Coronary artery (tissue), 2 donors: ENCODE measurements at regions not wholly inside any gene's neighbourhood (a gene's known extent, or its start where the extent isn't known, plus 50 kb on each side); places are given as distances from the start of the nearest gene placed in this dataset.
"Not testable (repeated sequence)": the region's sequence is repeated elsewhere in the genome, so short reads cannot be mapped to it uniquely, and the experiment has no call there.

Experiments
- DNase-seq: peaks from one replicate; pipeline ENCODE4 v3.0.0-alpha.2; 2017; ENCODE audit warnings: low spot score
- H3K27ac ChIP-seq, 2 donors: fragments of 200-600 bp; sonication (generic); one replicate each; pipeline ENCODE4 v1.5.1; 2016 to 2019
- H3K4me3 ChIP-seq: fragments of 200-600 bp; sonication (generic); 2 replicates; pipeline ENCODE4 v1.5.1; 2016; ENCODE audit warnings: mild to moderate bottlenecking, moderate library complexity
- TF ChIP-seq, protein P1 (sequence below): fragments of 200-600 bp; sonication (generic); IDR thresholded peaks from one replicate; pipeline ENCODE4 v1.5.1; 2019; ENCODE audit warnings: antibody characterized with exemption

DNA sequence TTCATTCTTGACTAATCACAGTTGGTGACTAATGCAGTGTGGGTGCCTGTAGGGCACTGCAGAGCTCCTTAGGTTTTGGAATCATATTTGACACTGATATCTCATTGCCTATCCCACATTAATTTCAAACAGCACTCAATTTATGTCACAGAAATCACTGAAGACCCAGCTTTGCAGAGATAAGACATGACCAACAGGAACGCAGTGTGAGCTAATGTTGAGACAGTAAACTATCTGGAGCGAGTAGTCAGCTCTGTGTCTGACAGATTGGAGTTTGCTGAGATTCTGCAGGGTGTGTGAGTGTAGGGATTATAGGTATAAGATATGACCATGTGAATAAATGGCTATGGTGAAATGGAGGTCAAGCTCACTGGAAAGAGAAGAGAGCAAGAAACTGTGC, 1586.1 kb upstream of the AGA start:
- TF ChIP-seq, protein P1, sequence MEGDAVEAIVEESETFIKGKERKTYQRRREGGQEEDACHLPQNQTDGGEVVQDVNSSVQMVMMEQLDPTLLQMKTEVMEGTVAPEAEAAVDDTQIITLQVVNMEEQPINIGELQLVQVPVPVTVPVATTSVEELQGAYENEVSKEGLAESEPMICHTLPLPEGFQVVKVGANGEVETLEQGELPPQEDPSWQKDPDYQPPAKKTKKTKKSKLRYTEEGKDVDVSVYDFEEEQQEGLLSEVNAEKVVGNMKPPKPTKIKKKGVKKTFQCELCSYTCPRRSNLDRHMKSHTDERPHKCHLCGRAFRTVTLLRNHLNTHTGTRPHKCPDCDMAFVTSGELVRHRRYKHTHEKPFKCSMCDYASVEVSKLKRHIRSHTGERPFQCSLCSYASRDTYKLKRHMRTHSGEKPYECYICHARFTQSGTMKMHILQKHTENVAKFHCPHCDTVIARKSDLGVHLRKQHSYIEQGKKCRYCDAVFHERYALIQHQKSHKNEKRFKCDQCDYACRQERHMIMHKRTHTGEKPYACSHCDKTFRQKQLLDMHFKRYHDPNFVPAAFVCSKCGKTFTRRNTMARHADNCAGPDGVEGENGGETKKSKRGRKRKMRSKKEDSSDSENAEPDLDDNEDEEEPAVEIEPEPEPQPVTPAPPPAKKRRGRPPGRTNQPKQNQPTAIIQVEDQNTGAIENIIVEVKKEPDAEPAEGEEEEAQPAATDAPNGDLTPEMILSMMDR: no peak
- Histone ChIP-seq H3K27ac (no peak overlapping the region), H3K4me3 (no peak overlapping the region)
- no peak for DNase-seq

DNA sequence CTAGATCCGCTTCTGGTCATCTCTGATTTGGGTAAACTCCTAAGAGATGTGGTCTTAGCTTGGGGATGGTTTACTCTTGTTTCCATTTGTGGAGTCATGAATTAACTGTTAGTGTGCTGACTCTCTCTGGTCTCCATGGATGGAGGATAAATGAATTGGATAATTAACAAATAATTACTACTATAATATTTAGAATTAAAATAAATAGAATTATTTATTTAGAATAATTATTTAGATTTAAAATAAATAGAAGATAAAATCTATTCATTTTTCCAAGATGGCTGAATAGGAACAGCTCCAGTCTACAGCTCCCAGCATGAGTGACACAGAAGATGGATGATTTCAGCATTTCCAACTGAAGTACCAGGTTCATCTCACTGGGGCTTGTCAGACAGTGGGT, 1587.4 kb upstream of the AGA start:
- no peak for DNase-seq
- TF ChIP-seq, protein P1: no peak
- H3K4me3 ChIP-seq: no peak overlapping the region
- H3K27ac ChIP-seq: no peak overlapping the region

DNA sequence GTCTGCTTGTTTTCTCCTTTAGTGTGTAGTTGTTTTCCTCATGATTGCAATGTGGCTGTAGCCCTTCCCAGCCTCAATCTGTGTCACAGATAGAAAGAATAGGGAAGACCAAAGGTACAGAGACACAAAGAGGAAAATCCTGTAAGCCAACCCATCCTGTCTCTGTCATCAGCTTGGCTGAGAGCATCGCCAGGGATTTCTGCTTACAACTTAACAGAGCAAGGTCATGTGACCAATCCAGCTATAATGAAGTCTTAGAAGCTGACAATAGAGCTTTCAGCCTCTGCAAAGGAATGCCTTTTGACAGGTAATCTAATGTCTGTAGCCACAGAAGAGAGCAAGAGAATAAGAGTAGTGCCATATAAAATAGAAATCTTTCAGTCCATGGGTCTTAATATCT, 1598.0 kb upstream of the AGA start:
- no peak overlapping the region for H3K4me3 ChIP-seq
- TF ChIP-seq, protein P1: no peak
- DNase-seq: no peak
- no peak overlapping the region for H3K27ac ChIP-seq

GRCh38 chr4:179048839-179049453, 1606.7 kb upstream of the AGA start:
- TF ChIP-seq, protein P1: no peak
- H3K27ac ChIP-seq: no peak overlapping the region
- no peak for DNase-seq
- H3K4me3 ChIP-seq: no peak overlapping the region

DNA sequence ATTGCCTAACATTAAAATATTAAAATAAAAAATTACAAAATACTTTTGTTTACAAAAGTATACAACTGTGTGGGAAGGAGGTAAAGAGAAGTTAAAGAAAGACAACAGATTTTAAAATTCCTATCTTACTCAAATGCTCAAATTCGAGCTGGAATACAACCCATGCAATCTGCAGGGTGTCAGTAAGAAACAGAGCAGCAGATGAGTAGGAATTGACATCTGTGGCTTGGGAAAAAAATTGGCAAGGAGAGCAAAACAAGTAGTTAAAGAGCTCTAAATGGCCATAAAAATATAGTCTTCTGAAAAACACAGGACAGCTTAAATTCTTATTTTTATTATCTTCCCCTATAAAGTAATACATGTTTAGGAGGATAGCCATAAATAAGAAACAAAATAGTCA, 1609.0 kb upstream of the AGA start:
- Histone ChIP-seq H3K4me3 (no peak overlapping the region), H3K27ac (no peak overlapping the region)
- DNase-seq: no peak
- TF ChIP-seq, protein P1: no peak

DNA sequence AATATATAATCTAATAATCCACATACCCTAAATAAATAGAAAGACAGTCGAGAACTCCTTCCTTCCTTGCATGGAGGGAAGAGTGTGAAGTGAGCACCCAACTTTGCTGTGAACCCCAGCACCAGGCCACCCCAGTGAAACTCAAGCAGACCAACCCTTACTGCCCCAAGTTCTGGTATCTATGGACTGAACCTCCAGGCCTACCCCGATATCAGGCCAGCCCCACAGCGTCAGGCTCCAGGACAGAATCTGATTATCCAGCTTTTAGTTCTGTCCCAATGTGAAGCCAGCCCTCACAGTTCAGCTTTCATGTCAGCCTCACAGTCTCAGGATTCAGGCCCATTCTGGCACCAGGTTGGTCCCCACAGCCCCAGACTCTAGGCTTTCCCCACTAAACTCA, 1617.2 kb upstream of the AGA start:
- TF ChIP-seq, protein P1: no peak

GRCh38 chr4:179066254-179066653, 1624.0 kb upstream of the AGA start:
- not testable (repeated sequence) for H3K4me3 ChIP-seq, DNase-seq, H3K27ac ChIP-seq

More for the DNA sequence above, 1617.2 kb upstream of the AGA start:
- DNase-seq: no peak
- H3K4me3 ChIP-seq: no peak overlapping the region
- H3K27ac ChIP-seq: no peak overlapping the region
